EH (cell line): ENCODE measurements at regions not wholly inside any gene's neighbourhood (a gene's known extent, or its start where the extent isn't known, plus 50 kb on each side); places are given as distances from the start of the nearest gene placed in this dataset.

ENCODE experiments used
- DNase-seq: peaks from one replicate; pipeline ENCODE4 v3.0.0-alpha.2; 2015; ENCODE audit warnings: low read depth

GRCh38 chr14:48853159-48853558 is 733.0 kb downstream of the RPS29 start:
- DNase-seq = no peak

GRCh38 chr14:48849741-48850322 is 736.3 kb downstream of the RPS29 start:
- DNase-seq = no peak

- no peak for DNase-seq
Observed at GRCh38 chr14:48842785-48843184, 743.4 kb downstream of the RPS29 start.

- no peak for DNase-seq
Observed at GRCh38 chr14:48826058-48826457, 760.1 kb downstream of the RPS29 start.

DNA sequence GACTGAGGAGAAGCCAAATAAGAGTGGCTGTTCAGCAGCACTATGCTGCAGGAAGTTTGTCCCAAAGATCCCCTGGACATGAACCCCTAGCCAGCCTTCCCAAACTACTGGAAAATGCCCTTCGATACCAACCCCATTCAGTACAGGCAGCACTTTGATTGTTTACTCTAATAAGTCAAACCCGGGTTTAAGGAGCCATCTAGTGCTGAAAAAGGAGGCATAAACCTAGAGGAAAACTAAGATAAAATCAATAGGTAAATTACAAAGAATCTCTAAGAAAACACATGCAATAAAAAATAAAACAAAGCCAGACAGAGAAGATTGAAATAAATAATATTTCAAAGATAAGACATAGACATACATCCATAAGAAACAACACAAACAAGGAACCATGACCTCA is 771.6 kb downstream of the RPS29 start:
- DNase-seq = no peak

DNA sequence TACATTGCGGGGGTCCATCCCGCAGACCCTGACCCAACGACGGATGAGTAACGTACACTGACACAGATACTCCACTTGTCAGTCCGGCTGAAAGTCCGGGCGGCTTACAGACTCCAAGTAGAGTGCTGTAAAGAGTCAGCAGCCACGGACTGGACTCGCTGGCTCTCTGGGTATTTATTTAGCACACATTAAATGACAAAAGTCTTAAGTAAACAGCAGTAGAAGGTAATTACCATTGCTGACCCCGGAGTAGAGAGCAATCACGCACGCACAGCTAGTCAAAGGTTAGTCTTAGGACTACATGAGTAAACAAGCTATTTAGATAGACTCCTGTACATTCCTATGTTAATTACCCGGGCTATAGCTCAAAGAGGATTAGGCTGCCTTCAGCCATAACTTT is 780.9 kb downstream of the RPS29 start:
- no peak for DNase-seq

DNA sequence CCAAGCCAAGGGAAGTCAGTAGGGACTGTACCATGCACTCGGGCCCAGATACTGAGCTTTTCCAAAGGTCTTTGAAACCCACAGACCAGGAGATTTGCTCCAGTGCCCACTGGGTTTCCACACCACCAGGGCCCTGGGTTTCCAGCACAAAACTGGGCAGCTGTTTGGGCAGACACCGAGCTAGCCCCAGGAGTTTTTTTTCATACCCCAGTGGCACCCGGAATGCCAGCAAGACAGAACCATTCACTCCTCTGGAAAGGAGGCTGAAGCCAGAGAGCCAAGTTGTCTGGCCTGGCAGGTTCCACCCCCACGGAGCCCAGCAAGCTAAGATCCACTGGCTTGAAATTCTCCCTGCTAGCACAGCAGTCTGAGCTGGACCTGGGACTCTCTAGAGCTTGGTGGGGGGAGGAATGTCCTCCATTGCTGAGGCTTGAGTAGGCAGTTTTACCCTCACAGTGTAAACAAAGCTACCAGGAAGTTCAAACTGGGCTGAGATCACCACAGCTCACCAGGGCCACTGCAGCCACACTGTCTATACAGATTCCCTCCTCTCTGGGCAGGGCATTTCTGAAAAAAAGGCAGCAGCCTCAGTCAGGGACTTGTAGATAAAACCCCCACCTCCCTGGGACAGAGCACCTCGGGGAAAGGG is 793.7 kb downstream of the RPS29 start:
- no peak for DNase-seq

- DNase-seq = no peak
Observed at GRCh38 chr14:48788771-48789170, 797.4 kb downstream of the RPS29 start.

DNA sequence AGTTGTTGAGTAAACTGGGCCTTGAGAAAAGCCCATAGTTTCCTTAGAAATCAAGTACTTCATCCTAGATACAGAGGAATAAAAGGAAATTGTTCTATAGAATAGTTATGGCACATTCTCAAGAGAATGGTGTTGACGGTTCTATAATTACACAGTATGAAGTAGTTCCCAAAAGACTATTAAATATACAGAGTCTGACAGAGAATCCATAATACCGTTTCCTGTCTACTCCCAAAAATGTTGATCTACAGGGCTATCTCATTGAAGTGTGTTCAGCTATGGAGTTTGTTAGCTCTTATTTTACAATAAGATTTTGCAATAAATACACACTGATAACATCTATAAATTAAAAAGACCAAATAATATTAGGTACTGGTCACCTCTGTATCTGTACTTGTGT is 799.7 kb downstream of the RPS29 start:
- no peak for DNase-seq

DNA sequence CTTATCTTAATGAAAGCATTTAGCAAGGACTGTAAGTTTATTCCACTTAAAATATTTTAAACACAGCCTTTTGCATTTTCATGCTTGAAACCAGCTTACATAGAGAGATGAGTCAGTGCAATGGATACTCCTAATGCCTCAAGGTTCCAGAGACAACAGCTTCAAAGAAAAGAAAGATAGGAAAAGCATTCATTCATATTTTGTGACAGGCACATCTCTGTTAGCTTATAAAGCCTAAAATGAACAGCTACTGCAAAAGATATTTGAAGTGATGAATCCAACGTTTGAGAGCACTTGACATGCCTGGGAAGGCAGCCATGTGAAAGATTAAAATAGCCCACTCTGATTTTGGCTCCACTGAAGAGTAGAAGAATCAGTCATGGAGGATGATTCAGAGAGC is 814.5 kb downstream of the RPS29 start:
- DNase-seq = no peak

GRCh38 chr14:48751293-48751692 is 834.9 kb downstream of the RPS29 start:
- DNase-seq = no peak

GRCh38 chr14:48748151-48748675 is 838.0 kb downstream of the RPS29 start:
- DNase-seq = no peak

GRCh38 chr14:48747561-48748089 is 838.6 kb downstream of the RPS29 start:
- DNase-seq = no peak

GRCh38 chr14:48744202-48744601 is 842.0 kb downstream of the RPS29 start:
- no peak for DNase-seq

GRCh38 chr14:48738186-48738925 is 847.8 kb downstream of the RPS29 start:
- DNase-seq = no peak

DNA sequence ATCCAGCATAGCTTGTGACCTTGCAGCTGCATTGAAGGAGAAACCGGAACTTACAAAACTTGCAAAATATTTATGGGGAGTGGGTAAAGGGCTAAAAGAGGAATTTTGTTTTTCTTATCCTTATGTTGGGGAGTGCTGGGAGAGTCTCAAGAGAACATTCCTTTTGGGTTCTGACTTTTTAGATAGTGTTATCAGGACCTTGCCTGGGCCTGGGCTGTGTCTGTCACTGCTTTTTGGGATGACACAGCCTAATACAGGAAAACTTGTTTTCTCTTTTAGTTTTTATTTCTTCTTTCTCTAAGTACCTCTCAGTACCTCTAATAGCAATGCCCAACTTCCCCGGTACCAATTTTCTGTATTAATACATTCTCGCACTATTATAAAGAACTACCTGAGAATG is 850.6 kb downstream of the RPS29 start:
- no peak for DNase-seq

DNA sequence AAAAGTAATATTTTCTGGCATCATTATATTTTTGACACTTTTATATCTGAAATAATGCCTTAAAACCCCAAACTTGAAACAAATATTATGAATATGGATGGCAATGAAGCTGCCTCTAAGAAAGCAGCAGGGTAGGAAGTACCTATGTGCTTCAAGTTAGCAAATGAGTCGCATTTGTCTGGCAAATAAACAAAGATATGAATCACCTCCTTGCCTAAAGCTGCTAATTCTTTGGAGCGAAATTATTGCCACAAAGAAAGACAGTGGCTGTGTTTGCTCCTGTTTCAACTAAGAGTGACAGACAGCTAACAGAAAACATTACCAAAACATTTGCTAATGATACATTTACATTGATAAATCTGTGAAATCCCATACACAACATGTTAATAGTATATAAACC is 854.9 kb downstream of the RPS29 start:
- DNase-seq = no peak

GRCh38 chr14:48726080-48726642 is 860.0 kb downstream of the RPS29 start:
- no peak for DNase-seq

GRCh38 chr14:48725051-48725734 is 861.0 kb downstream of the RPS29 start:
- DNase-seq = no peak

DNA sequence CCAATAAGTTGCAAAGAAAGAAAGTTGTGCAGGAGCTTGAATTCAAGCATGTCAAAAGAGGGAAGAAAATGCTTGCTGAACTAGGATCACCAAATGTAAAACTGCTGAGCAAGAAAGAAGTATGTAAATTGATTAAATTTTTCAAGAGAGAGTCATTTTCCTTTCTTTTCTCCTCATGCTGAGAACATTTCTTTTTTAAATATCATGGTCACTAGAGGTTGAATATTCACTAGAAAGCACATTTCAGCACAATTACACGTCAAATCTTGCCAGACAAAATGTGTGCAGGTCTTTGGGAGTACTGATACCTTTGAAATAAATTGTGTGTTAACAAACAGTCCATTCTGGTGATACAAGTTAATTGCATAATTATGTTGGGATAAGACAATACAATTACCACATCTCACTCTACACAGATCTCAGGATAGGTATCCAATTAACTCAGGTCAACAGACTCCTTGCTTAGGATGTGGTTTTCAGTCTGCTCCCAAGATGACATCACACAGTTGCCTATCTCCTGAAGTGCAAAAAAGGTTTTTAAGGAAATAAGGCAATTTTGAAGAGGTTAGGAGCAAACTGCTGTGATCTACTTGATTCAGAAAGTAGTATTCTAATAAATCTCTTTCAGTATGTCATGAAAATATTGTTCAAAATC is 862.2 kb downstream of the RPS29 start:
- DNase-seq = no peak

DNA sequence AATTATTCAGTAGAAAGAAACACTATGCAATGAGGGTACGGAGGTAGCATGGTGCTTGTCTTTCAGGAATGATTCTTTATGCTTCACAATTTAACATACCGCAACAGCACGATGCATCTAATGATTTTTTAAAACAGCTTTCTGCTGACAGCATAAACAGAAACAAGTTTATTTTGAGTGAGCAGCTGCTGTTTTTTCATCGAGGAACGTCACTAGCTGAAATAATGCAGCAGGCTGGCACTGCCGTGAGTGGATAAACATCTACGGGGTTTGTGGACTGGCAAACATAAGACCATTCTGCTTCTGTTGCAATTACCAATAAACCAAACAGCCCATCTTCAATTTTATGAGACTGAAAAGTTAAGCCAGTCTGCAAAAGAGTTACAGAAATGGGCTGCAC is 871.8 kb downstream of the RPS29 start:
- DNase-seq = no peak

DNA sequence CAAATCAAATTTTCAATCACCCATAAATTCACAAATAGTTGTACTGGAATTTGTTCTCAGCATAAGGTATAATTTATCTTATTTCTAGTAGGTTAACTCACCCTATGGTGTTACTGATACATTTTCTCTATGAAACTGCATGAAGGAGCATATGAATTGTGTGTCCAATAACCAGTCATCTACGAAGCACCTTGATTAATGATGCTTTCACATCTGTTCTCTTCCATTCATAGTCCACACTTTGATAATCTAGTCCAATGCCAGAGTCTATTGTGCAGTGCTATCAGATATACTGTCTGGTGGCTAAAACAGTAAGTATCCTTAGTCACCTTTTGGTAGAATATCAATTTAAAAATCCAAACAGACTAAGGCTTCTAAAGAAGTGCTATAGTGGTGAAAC is 876.0 kb downstream of the RPS29 start:
- DNase-seq = no peak
